K562 (cell line): ENCODE measurements at regions not wholly inside any gene's neighbourhood (a gene's known extent, or its start where the extent isn't known, plus 50 kb on each side); places are given as distances from the start of the nearest gene placed in this dataset.

Experiments used
- ATAC-seq: fragments of 200-7000 bp; cut with Tn5 transposase; 3 replicates; pipeline ENCODE4 v1.9.1; 2020; ENCODE audit warnings: moderate library complexity
- BruUV-seq: library from RNA; stranded (reverse); fragments of 400-500 nt; replicated peaks from 2 replicates; lab custom pipeline; 2021; lab: Mats Ljungman, UMichigan
- CTCF ChIA-PET: fragments of 300-600 bp; formaldehyde crosslinking; extraction: SDS; loops from one replicate; lab custom pipeline; 2021; ENCODE audit warnings: low intra/inter-chr PET ratio; lab: Yijun Ruan, JAX
- POLR2A ChIA-PET: fragments of 300-600, 350-650 bp; sonication (Branson Sonifier 250); formaldehyde crosslinking; extraction: SDS; loops from one replicate; lab custom pipeline; 2021; ENCODE audit warnings: antibody characterized with exemption, inconsistent platforms; lab: Yijun Ruan, JAX
- DNase-seq, 4 experiments: peaks; one replicate each; pipeline versions ENCODE4 v3.0.0 to v3.0.0-alpha.2; 2011 to 2018; ENCODE audit warnings: low spot score in 3 of 4, mixed read lengths in 3 of 4; ENCODE audit errors: extremely low read depth in 1 of 4
- FAIRE-seq: peaks from 2 replicates; lab custom pipeline; 2011; peaks lifted over from hg19 to GRCh38; lab: Jason Lieb, UNC
- H2AFZ ChIP-seq: 2 replicates; pipeline ENCODE4 v1.6.0; 2011; ENCODE audit warnings: low read depth, low read length, control low read depth, inconsistent platforms
- H3K27ac ChIP-seq: fragments of 200-600 bp; 3 replicates; pipeline ENCODE4 v1.8.0; 2011; ENCODE audit warnings: low read depth, mild to moderate bottlenecking, control low read depth, inconsistent platforms, low read length, moderate library complexity, mixed read lengths; ENCODE audit errors: extremely low read depth
- H3K27me3 ChIP-seq, 2 experiments: fragments of 300-600 bp in 1 of 2; 2 replicates in 1 of 2; 3 replicates in 1 of 2; pipeline versions ENCODE4 v1.6.0 to v1.8.0; 2011; ENCODE audit warnings: inconsistent platforms in 2 of 2, low read length in 2 of 2, mild to moderate bottlenecking in 1 of 2, mixed read lengths in 1 of 2, moderate library complexity in 1 of 2; ENCODE audit not compliant: control insufficient read depth in 2 of 2, insufficient read depth in 2 of 2
- H3K36me3 ChIP-seq: fragments of 300-600 bp; 3 replicates; pipeline ENCODE4 v1.8.0; 2011; ENCODE audit warnings: mild to moderate bottlenecking, low read length, inconsistent platforms; ENCODE audit not compliant: control insufficient read depth, insufficient read depth
- H3K4me1 ChIP-seq, 2 experiments: fragments of 200-600 bp in 1 of 2; replicated peaks in 1 of 2; 2 replicates in 1 of 2; 3 replicates in 1 of 2; pipeline versions ENCODE4 v1.5.1 to v1.8.0; 2011; ENCODE audit warnings: inconsistent platforms in 2 of 2, low read length in 2 of 2, mild to moderate bottlenecking in 1 of 2, mixed read lengths in 1 of 2, moderate library complexity in 1 of 2; ENCODE audit not compliant: control insufficient read depth in 2 of 2, insufficient read depth in 2 of 2
- H3K4me2 ChIP-seq: 2 replicates; pipeline ENCODE4 v1.6.1; 2011; ENCODE audit warnings: low read length, control low read depth, inconsistent platforms, mixed read lengths; ENCODE audit not compliant: insufficient read depth
- H3K4me3 ChIP-seq: fragments of 200-600 bp; sonication (generic), shearing (Covaris generic); 2 replicates; pipeline ENCODE4 v1.5.1; 2016; ENCODE audit warnings: control low read depth, inconsistent platforms
- H3K79me2 ChIP-seq: fragments of 200-600 bp; 3 replicates; pipeline ENCODE4 v1.8.0; 2011; ENCODE audit warnings: low read length, inconsistent platforms; ENCODE audit not compliant: control insufficient read depth, insufficient read depth
- H3K9ac ChIP-seq, 2 experiments: 2 replicates each; pipeline versions ENCODE4 v1.6.0 to v1.6.1; 2011; ENCODE audit warnings: low read depth in 2 of 2, low read length in 2 of 2, control low read depth in 1 of 2, inconsistent platforms in 1 of 2, mild to moderate bottlenecking in 1 of 2, mixed read lengths in 1 of 2; ENCODE audit not compliant: insufficient read depth in 1 of 2
- H3K9me1 ChIP-seq: one replicate; pipeline ENCODE4 v1.6.0; 2011; ENCODE audit warnings: inconsistent platforms, mild to moderate bottlenecking, low read length, moderate library complexity; ENCODE audit not compliant: control insufficient read depth, insufficient read depth
- H3K9me3 ChIP-seq: replicated peaks from 2 replicates; pipeline ENCODE4 v1.5.1; 2011; ENCODE audit warnings: low read depth, low read length, inconsistent platforms; ENCODE audit not compliant: control insufficient read depth, insufficient read depth
- H4K20me1 ChIP-seq: replicated peaks from 2 replicates; pipeline ENCODE4 v1.6.1; 2011; ENCODE audit warnings: low read length, inconsistent platforms, mixed read lengths; ENCODE audit not compliant: control insufficient read depth, insufficient read depth
- FOXK1 ChIP-seq: sonication (generic); formaldehyde crosslinking; IDR thresholded peaks from 2 replicates; pipeline ENCODE4 v1.8.0; 2022; ENCODE audit warnings: missing genetic modification reagents, mild to moderate bottlenecking, borderline replicate concordance
- HNRNPH1 ChIP-seq: fragments of 200-400 bp; formaldehyde crosslinking; optimal IDR thresholded peaks from 2 replicates; pipeline ENCODE3; 2017; ENCODE audit warnings: low read depth, mild to moderate bottlenecking, low read length, moderate library complexity
- HNRNPLL ChIP-seq: fragments of 200-400 bp; formaldehyde crosslinking; IDR thresholded peaks from 2 replicates; pipeline ENCODE4 v1.6.1; 2017; ENCODE audit warnings: low read length, low read depth, mild to moderate bottlenecking; ENCODE audit not compliant: poor library complexity, severe bottlenecking
- KLF13 ChIP-seq: fragments of 450-650 bp; IDR thresholded peaks from 2 replicates; pipeline ENCODE4 v1.6.1; 2016; ENCODE audit warnings: missing genetic modification characterization, low read depth, mild to moderate bottlenecking, missing compliant biosample characterization, moderate library complexity, borderline replicate concordance
- MCM5 ChIP-seq: fragments of 450-650 bp; IDR thresholded peaks from 2 replicates; pipeline ENCODE4 v1.6.1; 2016; ENCODE audit warnings: low read depth
- MEF2A ChIP-seq: IDR thresholded peaks from 2 replicates; pipeline ENCODE4 v1.6.1; 2011; ENCODE audit warnings: low read depth, mild to moderate bottlenecking, low read length, moderate library complexity; ENCODE audit not compliant: control insufficient read depth
- RBBP5 ChIP-seq: fragments of 200-600 bp; sonication (generic); IDR thresholded peaks from 2 replicates; pipeline ENCODE4 v1.6.1; 2012; ENCODE audit warnings: borderline replicate concordance, mild to moderate bottlenecking, low read length, control low read depth, inconsistent platforms; ENCODE audit not compliant: insufficient read depth, poor library complexity, severe bottlenecking
- RFX5 ChIP-seq: IDR thresholded peaks from 2 replicates; pipeline ENCODE4 v1.6.1; 2011; ENCODE audit warnings: low read depth, mild to moderate bottlenecking, improper control_type of control experiment, low read length
- RHOXF2B ChIP-seq: fragments of 250-450 bp; sonication (Bioruptor Pico); conservative IDR thresholded peaks from 2 replicates; pipeline ENCODE4 v1.5.1; 2021
- SMARCA4 ChIP-seq: fragments of 450-650 bp; IDR thresholded peaks from 2 replicates; pipeline ENCODE4 v1.6.1; 2016
- SP2 ChIP-seq: IDR thresholded peaks from 2 replicates; pipeline ENCODE4 v1.6.1; 2011; ENCODE audit warnings: mild to moderate bottlenecking, low read depth, low read length, moderate library complexity; ENCODE audit not compliant: poor library complexity, severe bottlenecking; ENCODE audit errors: extremely low read depth
- TCF7 ChIP-seq: sonication (generic); IDR thresholded peaks from 2 replicates; pipeline ENCODE4 v1.6.1; 2016; ENCODE audit warnings: antibody characterized with exemption, borderline replicate concordance
- USF1 ChIP-seq: sonication (generic); formaldehyde crosslinking; IDR thresholded peaks from 2 replicates; pipeline ENCODE4 v1.9.0; 2022; ENCODE audit warnings: mild to moderate bottlenecking, missing genetic modification reagents
- ZFPM2 ChIP-seq: fragments of 250-450 bp; sonication (Bioruptor Pico); IDR thresholded peaks from 2 replicates; pipeline ENCODE4 v1.5.1; 2022; ENCODE audit warnings: mild to moderate bottlenecking
- ZNF561 ChIP-seq: fragments of 450-650 bp; formaldehyde crosslinking; conservative IDR thresholded peaks from 2 replicates; pipeline ENCODE4 v1.4.0; 2020; ENCODE audit warnings: mild to moderate bottlenecking, moderate library complexity
- ZNF778 ChIP-seq: fragments of 450-650 bp; formaldehyde crosslinking; IDR thresholded peaks from 2 replicates; pipeline ENCODE4 v1.4.0; 2020; ENCODE audit warnings: mild to moderate bottlenecking, moderate library complexity
- WGBS: fragments of 100-300 bp; shearing (Covaris generic); methylation state at CpG from one replicate; pipeline ENCODE4 v1.1.6; 2016; ENCODE audit warnings: low coverage, mixed read lengths; ENCODE audit not compliant: insufficient coverage; ENCODE audit errors: missing lambda C conversion rate; 5-methylcytosine and 5-hydroxymethylcytosine counted together
- in situ Hi-C: fragments of 300-500 bp; cut with MboI; formaldehyde crosslinking; loops from 4 replicates; pipeline ENCODE4 v1.15.0; 2018; ENCODE audit warnings: inconsistent platforms, mixed read lengths
- intact Hi-C: fragments of 100-400 bp; cut with micrococcal nuclease; formaldehyde crosslinking; loops from 2 replicates; pipeline ENCODE4 v1.14.2; 2022

GRCh38 chr5:52491071-52491787, 296.5 kb upstream of the ITGA1 start:
- no peak overlapping the region for H3K4me3 ChIP-seq
- H2AFZ ChIP-seq: no peak overlapping the region
- H3K27ac ChIP-seq: no peak overlapping the region
- POLR2A ChIA-PET: no interaction called here
- no peaks in the 10 kb centered on the region for H3K4me1 ChIP-seq
- CTCF ChIA-PET: no interaction called here
- in situ Hi-C loops (no loop called here), intact Hi-C loops (no loop called here)
- no peaks in the 10 kb centered on the region for H3K27me3 ChIP-seq
- TF ChIP-seq KLF13 (tag) (no peak), RBBP5 (no peak), HNRNPH1 (no peak), RHOXF2B (CRISPR knock-in tag) (no peak)
- H4K20me1 ChIP-seq: no peaks in the 10 kb centered on the region
- BruUV-seq: no TSS peak
- WGBS: 0% methylated on average over 4 of the region's 4 CpGs
- H3K4me2 ChIP-seq: no peak overlapping the region
- no peaks in the 10 kb centered on the region for H3K36me3 ChIP-seq
- DNase-seq: no peak
- ATAC-seq: no peak
- no peak for FAIRE-seq
- H3K9me1 ChIP-seq: no peaks in the 10 kb centered on the region
- H3K9me3 ChIP-seq: no peaks in the 10 kb centered on the region; the same call in 1 of the 2 replicates
- H3K79me2 ChIP-seq: no peaks in the 10 kb centered on the region
- no peak overlapping the region for H3K9ac ChIP-seq

- no peak overlapping the region for H3K27ac ChIP-seq
- H2AFZ ChIP-seq: no peak overlapping the region
- POLR2A ChIA-PET: no interaction called here
- H3K27me3 ChIP-seq: no peaks in the 10 kb centered on the region
- CTCF ChIA-PET: no interaction called here
- FAIRE-seq: no peak
- intact Hi-C loops: no loop called here
- in situ Hi-C loops: no loop called here
- no peaks in the 10 kb centered on the region for H4K20me1 ChIP-seq
- ATAC-seq: no peak
- no peaks in the 10 kb centered on the region for H3K4me1 ChIP-seq
- H3K4me3 ChIP-seq: no peak overlapping the region
- no peaks in the 10 kb centered on the region for H3K79me2 ChIP-seq
- no peaks in the 10 kb centered on the region; the same call in 1 of the 2 replicates for H3K9me3 ChIP-seq
- H3K9me1 ChIP-seq: no peaks in the 10 kb centered on the region
- H3K4me2 ChIP-seq: no peak overlapping the region
- no peak for DNase-seq
- no TSS peak for BruUV-seq
- H3K9ac ChIP-seq: no peak overlapping the region
- no peaks in the 10 kb centered on the region for H3K36me3 ChIP-seq
- no peak for TF ChIP-seq ZNF778 (CRISPR knock-in tag)
- TF ChIP-seq HNRNPLL: no peak
- TF ChIP-seq USF1 (CRISPR knock-in tag): no peak
- TF ChIP-seq RFX5: no peak
- TF ChIP-seq TCF7: no peak
- no peak for TF ChIP-seq MEF2A
- no peak for TF ChIP-seq FOXK1
- TF ChIP-seq ZNF561 (CRISPR knock-in tag): no peak
- no peak for TF ChIP-seq SMARCA4
- TF ChIP-seq ZFPM2 (CRISPR knock-in tag): no peak
- TF ChIP-seq MCM5: no peak
- no peak for TF ChIP-seq SP2
Observed at GRCh38 chr5:52491818-52492217, 295.9 kb upstream of the ITGA1 start.
